ENCODE measurements at regions not wholly inside any gene's neighbourhood (a gene's known extent, or its start where the extent isn't known, plus 50 kb on each side); places are given as distances from the start of the nearest gene placed in this dataset.

GRCh38 chr11:122355968-122356367, 240.0 kb upstream of the BLID start:
- DNase-seq (ENCODE audit: low read depth in 2 of 3, low spot score in 2 of 3), result no peak

DNA sequence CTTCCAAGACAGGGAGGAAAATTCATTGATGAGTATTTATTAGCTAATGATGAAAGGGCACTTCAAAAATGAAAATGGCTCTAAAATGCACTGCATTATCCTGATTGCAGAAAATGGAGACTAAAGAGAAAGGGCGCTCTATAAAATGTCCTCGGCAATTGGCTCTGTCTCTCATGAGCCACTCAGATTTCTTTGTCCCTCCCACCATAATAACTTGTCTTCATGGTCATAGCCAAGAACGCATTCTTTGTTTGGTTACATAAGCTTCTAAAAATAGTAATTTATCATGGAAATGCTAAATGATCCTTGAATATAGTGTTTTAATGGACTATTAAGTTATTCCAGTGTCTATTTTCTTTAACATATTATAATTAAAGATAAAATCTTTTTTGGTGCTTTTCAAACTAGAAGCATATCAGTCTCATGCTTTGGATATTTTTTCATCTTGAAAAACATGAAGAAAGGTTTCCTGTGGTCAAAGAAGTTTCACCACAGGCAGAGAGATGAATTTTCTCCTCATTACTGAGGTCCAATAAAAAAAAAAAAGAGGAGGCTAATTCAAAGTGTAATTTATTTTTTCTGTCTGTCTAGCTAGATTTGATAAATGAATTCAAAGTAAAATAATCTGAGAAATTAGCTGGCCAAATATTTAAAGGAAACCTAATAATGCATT, 238.1 kb upstream of the BLID start:
- DNase-seq (ENCODE audit: low read depth in 2 of 3, low spot score in 2 of 3), result no peak

- no peak for DNase-seq (ENCODE audit: low read depth in 2 of 3, low spot score in 2 of 3)
These were observed 237.5 kb upstream of the BLID start for GRCh38 chr11:122353561-122353960.

GRCh38 chr11:122348659-122349409, 232.8 kb upstream of the BLID start:
- no peak for DNase-seq (ENCODE audit: low read depth in 2 of 3, low spot score in 2 of 3)

DNA sequence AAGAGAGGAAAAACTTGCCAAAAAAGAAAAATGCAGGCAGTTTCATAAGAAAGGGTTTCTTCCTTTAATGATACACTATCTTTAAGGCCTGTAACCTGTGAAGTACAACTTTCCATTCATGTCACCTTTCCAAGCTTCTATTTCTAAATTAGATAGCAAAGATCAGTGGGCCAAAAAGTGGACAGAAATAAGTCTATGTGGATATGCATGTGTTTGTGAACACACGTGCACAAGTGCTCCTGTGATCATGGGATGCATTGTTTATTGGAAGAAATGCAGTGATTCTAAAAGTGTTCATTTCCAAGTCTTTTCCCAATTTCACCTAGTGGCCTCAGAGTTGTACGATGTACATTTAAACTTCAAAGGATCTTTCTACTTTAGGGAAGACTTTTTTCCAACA, 230.0 kb upstream of the BLID start:
- DNase-seq (ENCODE audit: low read depth in 2 of 3, low spot score in 2 of 3), result no peak

DNA sequence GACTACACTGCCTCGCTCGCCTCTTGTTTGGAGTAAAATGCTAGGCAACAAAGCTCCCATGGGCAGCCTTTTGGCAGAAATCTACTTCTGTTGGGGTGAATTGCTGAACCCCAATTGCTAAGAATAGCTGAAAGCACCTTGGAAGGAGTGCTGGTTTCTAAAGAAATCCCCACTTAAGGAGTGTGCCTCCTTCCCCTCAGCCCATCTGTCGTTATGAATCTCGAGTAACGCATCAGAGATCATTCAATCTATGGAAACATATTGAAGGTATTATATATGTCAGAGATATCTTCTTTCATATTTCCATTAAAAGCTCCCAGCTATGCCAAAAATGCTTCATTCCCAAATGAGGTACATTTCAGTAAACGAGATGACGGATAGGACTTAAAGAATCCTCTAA, 229.6 kb upstream of the BLID start:
- no peak for DNase-seq (ENCODE audit: low read depth in 2 of 3, low spot score in 2 of 3)

- DNase-seq (ENCODE audit: low read depth in 2 of 3, low spot score in 2 of 3), result no peak
These were observed 228.2 kb upstream of the BLID start for GRCh38 chr11:122344215-122344614.

DNA sequence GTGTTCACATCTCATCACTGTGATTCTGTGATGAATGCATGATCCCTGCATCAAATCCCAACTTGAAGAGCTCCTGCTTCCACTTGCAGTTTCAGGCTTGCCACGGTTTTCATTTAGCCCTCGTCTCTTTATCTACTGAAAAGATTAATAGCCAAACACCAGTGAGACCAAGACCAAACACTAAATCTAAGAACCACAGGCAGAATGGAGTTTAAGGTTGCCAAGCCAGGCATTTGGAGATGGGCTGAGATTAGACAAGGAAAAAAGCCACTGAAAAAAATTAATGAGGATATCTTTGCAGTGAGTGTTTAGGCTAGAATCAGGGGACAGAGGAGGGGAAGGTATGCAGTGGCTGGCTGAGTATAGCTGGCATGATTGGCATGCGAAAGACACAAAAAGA, 227.2 kb upstream of the BLID start:
- DNase-seq (ENCODE audit: low read depth in 2 of 3, low spot score in 2 of 3), result no peak

- peak in 1 of 3 donors; percentile 37 for DNase-seq (ENCODE audit: low read depth in 2 of 3, low spot score in 2 of 3)
These were observed 226.2 kb upstream of the BLID start for GRCh38 chr11:122342089-122342744.

- no peak for DNase-seq (ENCODE audit: low read depth in 2 of 3, low spot score in 2 of 3)
These were observed 225.5 kb upstream of the BLID start for GRCh38 chr11:122341477-122341876.

GRCh38 chr11:122340607-122341290, 224.7 kb upstream of the BLID start:
- no peak for DNase-seq (ENCODE audit: low read depth in 2 of 3, low spot score in 2 of 3)

GRCh38 chr11:122339436-122340060, 223.5 kb upstream of the BLID start:
- DNase-seq (ENCODE audit: low read depth in 2 of 3, low spot score in 2 of 3), result no peak

- DNase-seq (ENCODE audit: low read depth in 2 of 3, low spot score in 2 of 3), result no peak
These were observed 221.7 kb upstream of the BLID start for GRCh38 chr11:122337704-122338103.

- DNase-seq (ENCODE audit: low read depth in 2 of 3, low spot score in 2 of 3), result no peak
These were observed 221.2 kb upstream of the BLID start for GRCh38 chr11:122337241-122337640.

DNA sequence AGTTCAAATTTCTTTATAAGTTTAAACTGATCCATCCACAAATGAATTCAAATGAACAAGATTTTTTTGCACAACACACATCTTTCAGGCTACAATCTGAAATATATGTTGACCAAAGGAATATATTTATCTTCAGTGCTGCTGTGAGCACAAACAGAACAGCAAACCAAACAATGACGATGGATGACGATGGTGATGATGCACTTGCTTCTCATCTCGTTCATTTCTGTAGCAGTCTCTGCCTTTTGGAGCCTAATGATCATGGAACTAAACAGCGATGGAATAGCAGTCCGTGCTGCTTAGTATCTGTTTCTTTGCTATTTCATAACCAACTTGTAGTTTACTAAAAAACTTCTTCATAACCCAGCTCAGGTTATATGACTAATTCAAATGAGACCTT, 220.7 kb upstream of the BLID start:
- no peak for DNase-seq (ENCODE audit: low read depth in 2 of 3, low spot score in 2 of 3)

GRCh38 chr11:122334546-122335339, 218.7 kb upstream of the BLID start:
- no peak for DNase-seq (ENCODE audit: low read depth in 2 of 3, low spot score in 2 of 3)

DNA sequence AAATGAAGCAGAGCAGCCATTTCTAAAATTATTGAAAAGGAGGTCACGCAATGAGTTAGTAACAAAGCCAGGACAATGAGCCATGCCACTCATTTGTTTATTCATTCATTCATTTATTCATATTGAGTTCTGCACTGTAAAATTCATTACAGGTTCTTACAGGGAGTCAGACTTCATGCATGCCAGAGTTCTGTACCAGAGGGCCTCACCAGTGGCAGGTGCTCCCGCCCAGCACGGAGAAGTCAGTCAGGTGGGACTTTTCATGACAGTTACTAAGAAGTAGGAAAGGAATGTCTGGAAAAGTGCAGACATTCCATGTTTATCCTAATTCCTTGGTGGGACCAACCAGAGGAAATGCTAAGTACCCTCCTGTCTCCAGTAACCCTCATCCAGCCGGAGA, 217.5 kb upstream of the BLID start:
- DNase-seq (ENCODE audit: low read depth in 2 of 3, low spot score in 2 of 3), result no peak

- no peak for DNase-seq (ENCODE audit: low read depth in 2 of 3, low spot score in 2 of 3)
These were observed 215.1 kb upstream of the BLID start for GRCh38 chr11:122331079-122331478.

DNA sequence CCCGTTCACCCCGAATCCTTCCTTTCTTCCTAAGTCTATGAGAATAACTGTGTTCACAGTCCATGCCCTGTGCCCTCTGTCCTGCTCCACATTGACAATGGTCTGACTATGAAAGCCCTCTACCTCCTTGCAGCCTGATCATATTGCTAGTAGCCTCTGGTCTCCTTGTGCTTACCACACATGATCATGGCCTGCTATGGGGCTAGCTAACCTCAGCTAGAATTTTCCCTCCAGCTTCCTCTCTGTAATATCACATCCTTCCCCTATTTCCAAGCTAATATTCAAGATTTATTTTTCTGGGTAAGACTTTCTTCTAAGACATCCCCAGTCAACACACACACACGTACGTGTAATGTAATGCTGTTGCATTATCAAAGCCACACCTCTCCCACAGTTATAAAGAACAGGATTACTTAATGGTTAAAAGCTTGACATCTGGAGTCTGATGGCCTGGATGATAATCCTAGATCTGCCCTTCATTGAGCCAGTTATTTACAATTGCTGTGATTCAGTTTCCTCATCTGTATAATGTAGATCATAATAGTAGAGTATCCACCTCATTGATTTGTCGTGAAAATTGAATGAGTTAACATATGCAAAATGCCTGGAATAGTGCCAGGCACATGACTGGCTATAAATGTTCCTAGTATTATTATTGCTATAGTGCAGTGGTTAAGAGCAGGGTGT, 214.4 kb upstream of the BLID start:
- DNase-seq (ENCODE audit: low read depth in 2 of 3, low spot score in 2 of 3), result no peak

DNA sequence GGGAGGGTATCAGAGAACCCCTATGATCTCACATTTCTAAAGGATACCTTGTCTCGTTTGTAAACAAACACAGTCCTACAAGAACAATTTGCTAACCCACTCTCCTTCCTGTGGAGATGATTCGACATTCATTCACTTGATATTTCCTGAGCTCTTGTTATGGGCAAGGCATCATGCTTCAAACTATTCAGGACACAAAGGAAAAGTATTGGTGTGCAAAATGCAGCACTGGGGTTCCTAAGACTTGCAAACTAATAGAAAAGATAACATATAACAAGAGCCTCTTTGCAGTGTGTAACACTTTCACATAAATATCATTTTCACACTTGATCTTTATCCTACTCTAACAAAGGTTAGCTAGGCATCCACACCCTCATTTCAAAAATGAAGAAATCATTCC, 211.5 kb upstream of the BLID start:
- DNase-seq (ENCODE audit: low read depth in 2 of 3, low spot score in 2 of 3), result no peak

All from hematopoietic multipotent progenitor cell (in vitro differentiated cells).